Skeletal muscle tissue (tissue), 3 donors: ENCODE measurements at regions not wholly inside any gene's neighbourhood (a gene's known extent, or its start where the extent isn't known, plus 50 kb on each side); places are given as distances from the start of the nearest gene placed in this dataset.

Experiments
- H3K27ac ChIP-seq: one replicate; pipeline ENCODE4 v1.7.0; 2013; ENCODE audit warnings: mild to moderate bottlenecking, low read depth, low read length, inconsistent platforms
- H3K27me3 ChIP-seq, 3 donors: one replicate each; pipeline ENCODE4 v1.7.0; 2013; ENCODE audit warnings: low read length in 3 of 3; ENCODE audit not compliant: control insufficient read depth in 3 of 3, insufficient read depth in 3 of 3
- H3K36me3 ChIP-seq, 3 donors: one replicate each; pipeline ENCODE4 v1.7.0; 2013; ENCODE audit warnings: low read length in 3 of 3; ENCODE audit not compliant: control insufficient read depth in 3 of 3, insufficient read depth in 3 of 3
- H3K4me1 ChIP-seq, 3 donors: one replicate each; pipeline ENCODE4 v1.7.0; 2013; ENCODE audit warnings: low read length in 3 of 3, mild to moderate bottlenecking in 3 of 3; ENCODE audit not compliant: control insufficient read depth in 3 of 3, insufficient read depth in 3 of 3
- H3K4me3 ChIP-seq, 3 donors: one replicate each; pipeline ENCODE4 v1.7.0; 2013; ENCODE audit warnings: low read length in 3 of 3
- H3K9ac ChIP-seq, 3 donors: one replicate each; pipeline ENCODE4 v1.7.0; 2013; ENCODE audit warnings: low read length in 3 of 3, mild to moderate bottlenecking in 3 of 3, moderate library complexity in 2 of 3, low read depth in 1 of 3
- H3K9me3 ChIP-seq, 3 donors: one replicate each; pipeline ENCODE4 v1.7.0; 2013; ENCODE audit warnings: low read length in 3 of 3; ENCODE audit not compliant: control insufficient read depth in 3 of 3
- donor health status: Osteomylitis.

GRCh38 chr1:208791456-208791855 is 547.3 kb upstream of the PLXNA2 start:
- Histone ChIP-seq H3K4me1 (no peaks in the 10 kb centered on the region), H3K9me3 (no peaks in the 10 kb centered on the region), H3K36me3 (no peaks in the 10 kb centered on the region), H3K4me3 (no peak overlapping the region), H3K9ac (no peak overlapping the region), H3K27ac (no peak overlapping the region), H3K27me3 (no peaks in the 10 kb centered on the region)

DNA sequence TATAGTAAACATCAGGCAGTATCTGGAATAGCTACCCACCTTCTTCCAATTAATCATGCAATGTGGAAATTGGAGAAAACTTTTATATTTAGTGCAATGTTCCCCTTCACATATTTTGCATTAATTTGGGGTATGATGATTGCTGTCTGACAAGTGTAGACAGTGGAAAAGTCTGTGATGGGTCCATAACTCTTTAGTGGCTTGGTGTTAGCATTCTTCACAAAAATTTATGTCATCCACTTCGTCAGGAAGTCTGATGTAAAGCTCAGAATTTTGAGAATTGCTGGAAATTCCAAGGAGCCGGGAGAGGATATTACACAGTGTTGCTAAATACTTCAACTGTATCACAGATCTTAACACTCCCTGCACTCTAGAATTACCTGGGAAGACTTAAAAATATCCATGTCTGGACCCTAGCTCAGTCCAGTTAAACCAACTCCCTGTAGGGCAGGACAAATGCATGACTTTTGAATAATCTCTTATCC is 549.7 kb upstream of the PLXNA2 start:
- Histone ChIP-seq H3K4me1 (no peaks in the 10 kb centered on the region), H3K27ac (no peak overlapping the region), H3K9me3 (no peaks in the 10 kb centered on the region)

DNA sequence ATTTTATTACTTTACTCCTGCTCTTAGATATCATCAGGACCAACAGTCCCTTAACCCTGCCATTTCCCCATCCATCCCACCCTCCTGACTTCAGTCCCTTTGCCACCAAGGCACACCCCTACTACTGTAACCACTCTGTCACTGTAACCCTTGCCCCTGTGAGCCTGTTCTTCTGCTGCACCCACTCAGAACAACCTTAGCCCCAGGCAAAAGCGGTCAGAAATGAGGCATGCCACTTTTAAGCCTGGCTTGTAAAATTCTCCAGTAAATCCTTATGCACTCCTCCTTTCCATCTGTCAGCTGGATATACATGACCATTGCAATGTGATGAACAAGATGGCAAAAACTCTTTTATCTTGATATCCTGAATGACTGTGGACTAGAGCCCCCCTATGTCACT is 555.0 kb upstream of the PLXNA2 start:
- Histone ChIP-seq H3K27me3 (no peaks in the 10 kb centered on the region), H3K36me3 (no peaks in the 10 kb centered on the region), H3K4me1 (no peaks in the 10 kb centered on the region), H3K27ac (no peak overlapping the region), H3K4me3 (no peak overlapping the region), H3K9me3 (no peaks in the 10 kb centered on the region), H3K9ac (no peak overlapping the region)

More for the DNA sequence above, 549.7 kb upstream of the PLXNA2 start:
- Histone ChIP-seq H3K9ac (no peak overlapping the region), H3K36me3 (no peaks in the 10 kb centered on the region), H3K4me3 (no peak overlapping the region), H3K27me3 (no peaks in the 10 kb centered on the region)

GRCh38 chr1:208803011-208803811 is 559.0 kb upstream of the PLXNA2 start:
- Histone ChIP-seq H3K4me3 (no peak overlapping the region), H3K27ac (no peak overlapping the region), H3K27me3 (no peaks in the 10 kb centered on the region), H3K9me3 (no peaks in the 10 kb centered on the region), H3K4me1 (no peaks in the 10 kb centered on the region), H3K36me3 (no peaks in the 10 kb centered on the region), H3K9ac (no peak overlapping the region)

DNA sequence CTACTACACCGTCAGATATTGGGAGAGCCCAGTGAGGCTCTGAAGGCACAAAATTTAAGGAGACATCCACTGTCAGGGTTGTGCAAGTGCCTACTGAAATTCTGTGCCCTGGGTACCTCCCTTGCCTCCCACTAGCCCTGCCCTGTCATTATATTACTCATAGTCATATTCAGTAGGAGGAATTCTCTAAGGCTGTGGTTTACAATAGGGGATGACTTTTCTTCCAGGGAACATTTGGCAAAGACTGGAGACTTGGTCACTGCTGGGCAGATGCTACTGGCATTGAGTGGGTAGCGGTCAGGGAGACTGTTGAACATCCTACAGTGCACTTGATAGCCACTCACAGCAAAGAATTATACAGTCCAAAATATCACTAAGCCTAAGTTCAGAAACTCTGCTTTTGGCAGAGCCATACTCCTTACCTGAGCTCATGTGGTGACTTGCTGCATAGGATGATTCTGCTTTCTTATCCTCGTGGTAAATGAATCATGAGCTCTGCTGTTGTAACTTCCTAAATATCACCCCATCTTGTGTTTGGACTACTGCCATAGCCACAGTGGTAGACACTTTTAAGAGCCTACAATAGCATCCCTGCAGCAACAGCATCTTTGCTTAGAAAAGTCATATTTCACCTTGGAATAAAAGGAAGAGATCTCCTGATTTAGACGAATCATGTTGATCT is 563.4 kb upstream of the PLXNA2 start:
- Histone ChIP-seq H3K9me3 (no peaks in the 10 kb centered on the region), H3K9ac (no peak overlapping the region), H3K4me3 (no peak overlapping the region), H3K4me1 (no peaks in the 10 kb centered on the region), H3K27ac (no peak overlapping the region), H3K27me3 (no peaks in the 10 kb centered on the region), H3K36me3 (no peaks in the 10 kb centered on the region)

- no peak overlapping the region for H3K4me3 ChIP-seq
- no peak overlapping the region for H3K9ac ChIP-seq
- H3K27me3 ChIP-seq, result no peaks in the 10 kb centered on the region
- H3K27ac ChIP-seq, result no peak overlapping the region
- H3K4me1 ChIP-seq, result no peaks in the 10 kb centered on the region
- no peaks in the 10 kb centered on the region for H3K36me3 ChIP-seq
- no peaks in the 10 kb centered on the region for H3K9me3 ChIP-seq
Observed at GRCh38 chr1:208808301-208808700, 564.1 kb upstream of the PLXNA2 start.

GRCh38 chr1:208809876-208810275 is 565.7 kb upstream of the PLXNA2 start:
- H3K27me3 ChIP-seq, result no peaks in the 10 kb centered on the region
- no peak overlapping the region for H3K9ac ChIP-seq
- no peaks in the 10 kb centered on the region for H3K36me3 ChIP-seq
- H3K4me3 ChIP-seq, result no peak overlapping the region
- no peaks in the 10 kb centered on the region for H3K9me3 ChIP-seq
- H3K27ac ChIP-seq, result no peak overlapping the region
- H3K4me1 ChIP-seq, result no peaks in the 10 kb centered on the region

DNA sequence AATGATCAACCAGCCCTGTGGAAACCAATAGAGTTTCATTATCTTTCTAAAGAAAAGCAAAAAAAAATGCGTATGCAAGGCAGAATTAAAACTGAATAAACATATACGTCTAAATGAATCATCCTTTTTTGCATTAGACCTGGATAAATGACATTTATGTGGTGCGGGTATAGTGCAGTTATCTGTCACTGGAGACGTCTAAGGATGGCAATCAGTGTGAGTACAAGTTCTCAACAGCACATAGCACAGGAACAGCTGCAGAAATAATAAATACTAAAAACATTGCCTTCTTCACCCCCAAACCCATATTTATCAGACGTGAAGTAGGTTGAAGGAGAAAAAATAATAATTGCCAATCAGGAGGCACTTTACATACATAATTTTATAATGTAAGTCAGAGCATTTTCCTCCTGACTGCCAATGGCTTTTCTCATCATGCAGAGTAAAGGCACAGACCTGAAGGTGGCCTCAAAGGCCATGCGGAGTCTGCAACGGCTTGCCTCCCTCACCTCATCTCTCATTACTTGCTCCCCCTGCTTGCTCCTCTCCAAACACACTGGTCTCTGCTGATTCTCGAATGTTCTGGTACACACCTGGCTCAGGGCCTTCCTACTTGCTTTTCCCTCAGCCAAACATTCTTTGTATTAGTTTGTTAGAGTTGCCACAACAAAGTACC is 574.7 kb upstream of the PLXNA2 start:
- Histone ChIP-seq H3K27ac (no peak overlapping the region), H3K4me1 (no peaks in the 10 kb centered on the region), H3K36me3 (no peaks in the 10 kb centered on the region)

DNA sequence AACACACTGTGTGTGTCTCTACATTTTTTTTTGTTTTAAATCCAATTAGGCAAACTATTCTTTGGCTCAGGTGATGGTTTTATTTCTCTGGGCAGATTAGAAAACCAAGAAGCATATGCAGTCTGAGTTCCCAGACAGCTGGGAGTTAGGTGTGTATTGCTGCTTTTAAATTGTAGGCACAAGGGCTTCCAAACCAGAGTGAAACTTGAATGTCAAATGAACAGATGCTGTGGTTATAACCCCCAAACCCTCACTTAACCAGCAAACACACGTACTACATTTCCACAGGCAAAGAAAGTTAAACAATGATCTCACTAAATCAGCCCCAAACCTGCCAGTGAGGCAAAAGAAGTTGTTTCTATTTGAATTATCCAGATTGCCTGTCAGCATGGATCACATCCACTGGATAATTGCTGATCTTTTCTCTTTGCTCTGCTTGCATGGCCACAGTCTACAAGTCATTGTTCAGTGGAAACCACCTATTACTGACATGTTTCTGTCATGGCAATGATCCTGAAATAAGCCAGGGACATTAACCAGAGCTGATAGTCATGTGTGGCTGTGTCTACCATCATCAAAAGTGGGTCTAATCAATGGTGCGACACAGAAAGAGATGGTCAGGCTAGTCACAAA is 576.5 kb upstream of the PLXNA2 start:
- H3K4me3 ChIP-seq, result no peak overlapping the region
- no peaks in the 10 kb centered on the region for H3K9me3 ChIP-seq
- H3K36me3 ChIP-seq, result no peaks in the 10 kb centered on the region
- no peak overlapping the region for H3K9ac ChIP-seq
- no peaks in the 10 kb centered on the region for H3K4me1 ChIP-seq
- no peak overlapping the region for H3K27ac ChIP-seq
- no peaks in the 10 kb centered on the region for H3K27me3 ChIP-seq

More for the DNA sequence above, 574.7 kb upstream of the PLXNA2 start:
- Histone ChIP-seq H3K9ac (no peak overlapping the region), H3K9me3 (no peaks in the 10 kb centered on the region), H3K27me3 (no peaks in the 10 kb centered on the region), H3K4me3 (no peak overlapping the region)
